Common myeloid progenitor, CD34-positive (primary cell): ENCODE measurements at regions not wholly inside any gene's neighbourhood (a gene's known extent, or its start where the extent isn't known, plus 50 kb on each side); places are given as distances from the start of the nearest gene placed in this dataset.

Source experiments
- CTCF ChIA-PET: fragments of 350-600 bp; sonication (Branson Sonifier 250); formaldehyde crosslinking; loops from one replicate; lab custom pipeline; 2021; ENCODE audit warnings: antibody characterized with exemption; lab: Charles Lee
- POLR2A ChIA-PET: fragments of 350-600 bp; sonication (Branson Sonifier 250); formaldehyde crosslinking; loops from one replicate; lab custom pipeline; 2021; ENCODE audit warnings: antibody characterized with exemption; lab: Charles Lee
- DNase-seq, 3 donors: peaks; one replicate each; pipeline versions ENCODE4 v3.0.0 to v3.0.0-alpha.2; 2013
- H3K27ac ChIP-seq, 2 experiments: 1 replicate in 1 of 2; 2 replicates in 1 of 2; pipeline ENCODE4 v1.7.0; 2013; ENCODE audit warnings: inconsistent platforms in 2 of 2, low read length in 2 of 2, mild to moderate bottlenecking in 2 of 2, low read depth in 1 of 2, moderate library complexity in 1 of 2; ENCODE audit not compliant: severe bottlenecking in 2 of 2, insufficient read depth in 1 of 2, poor library complexity in 1 of 2
- H3K27me3 ChIP-seq, 5 experiments: replicated peaks in 2 of 5; 1 replicate in 3 of 5; 2 replicates in 2 of 5; pipeline versions ENCODE4 v1.6.1 to v1.7.0; 2013; ENCODE audit warnings: low read length in 4 of 5, mild to moderate bottlenecking in 2 of 5, moderate library complexity in 2 of 5, inconsistent platforms in 1 of 5; ENCODE audit not compliant: insufficient read depth in 5 of 5, control insufficient read depth in 4 of 5
- H3K36me3 ChIP-seq, 4 experiments: 1 replicate in 2 of 4; 2 replicates in 2 of 4; pipeline versions ENCODE4 v1.6.1 to v1.7.0; 2013; ENCODE audit warnings: low read length in 3 of 4, control low read depth in 1 of 4, mild to moderate bottlenecking in 1 of 4; ENCODE audit not compliant: control insufficient read depth in 4 of 4, insufficient read depth in 4 of 4
- H3K4me1 ChIP-seq, 4 experiments: 1 replicate in 3 of 4; 2 replicates in 1 of 4; pipeline versions ENCODE4 v1.6.1 to v1.7.1; 2013; ENCODE audit warnings: low read length in 3 of 4, mild to moderate bottlenecking in 3 of 4, control low read depth in 1 of 4, inconsistent platforms in 1 of 4, moderate library complexity in 1 of 4; ENCODE audit not compliant: control insufficient read depth in 4 of 4, insufficient read depth in 4 of 4; ENCODE audit errors: control extremely low read depth in 1 of 4
- H3K4me3 ChIP-seq, 7 experiments: 1 replicate in 4 of 7; 2 replicates in 3 of 7; pipeline versions ENCODE4 v1.5.1 to v1.7.0; 2013; ENCODE audit warnings: mild to moderate bottlenecking in 7 of 7, low read length in 6 of 7, moderate library complexity in 6 of 7, inconsistent platforms in 2 of 7, low read depth in 2 of 7, control low read depth in 1 of 7; ENCODE audit not compliant: insufficient read depth in 4 of 7, control insufficient read depth in 1 of 7; ENCODE audit errors: extremely low read depth in 1 of 7
- H3K9me3 ChIP-seq, 5 experiments: 1 replicate in 4 of 5; 2 replicates in 1 of 5; pipeline versions ENCODE4 v1.6.1 to v1.7.1; 2013; ENCODE audit warnings: low read length in 4 of 5, mild to moderate bottlenecking in 2 of 5, inconsistent platforms in 1 of 5, low read depth in 1 of 5, moderate library complexity in 1 of 5; ENCODE audit not compliant: control insufficient read depth in 4 of 5, insufficient read depth in 2 of 5; ENCODE audit errors: control extremely low read depth in 1 of 5
- WGBS: methylation state at CpG from one replicate; pipeline ENCODE4 v1.1.5; 2013; ENCODE audit not compliant: insufficient coverage; 5-methylcytosine and 5-hydroxymethylcytosine counted together

GRCh38 chr2:22801970-22802369 lies 583.0 kb upstream of the KLHL29 start:
- CTCF ChIA-PET: no interaction called here
- DNase-seq: no peak
- POLR2A ChIA-PET: interaction anchor here (0.7 kb wide), 1 partner anchor 45 kb away, joined by 3 read pairs; no protein-coding TSS in a partner anchor
- Histone ChIP-seq H3K36me3 (no peaks in the 10 kb centered on the region), H3K27me3 (no peaks in the 10 kb centered on the region), H3K27ac (no peak overlapping the region), H3K4me1 (no peaks in the 10 kb centered on the region), H3K4me3 (no peak overlapping the region), H3K9me3 (peaks cover 0 to 4% (median 0%) of the 10 kb centered on the region in 5 experiments)
- WGBS: 98% methylated on average over 5 of the region's 5 CpGs

- H3K36me3 ChIP-seq: no peaks in the 10 kb centered on the region
Measured at GRCh38 chr2:22807872-22808271, 577.1 kb upstream of the KLHL29 start.

GRCh38 chr2:22810602-22811001 lies 574.4 kb upstream of the KLHL29 start:
- H3K27me3 ChIP-seq: no peaks in the 10 kb centered on the region
- no CpG with 5 or more reads among the region's 2 CpGs for WGBS
- no peak for DNase-seq
- ChIA-PET CTCF (no interaction called here), POLR2A (no interaction called here)
- no peaks in the 10 kb centered on the region for H3K36me3 ChIP-seq
- H3K9me3 ChIP-seq: peaks cover 0 to 4% (median 0%) of the 10 kb centered on the region in 5 experiments
- H3K4me3 ChIP-seq: no peak overlapping the region
- no peaks in the 10 kb centered on the region for H3K4me1 ChIP-seq
- H3K27ac ChIP-seq: no peak overlapping the region

More at GRCh38 chr2:22807872-22808271, 577.1 kb upstream of the KLHL29 start:
- POLR2A ChIA-PET: interaction anchor here (0.6 kb wide), 1 partner anchor 25 kb away, joined by 3 read pairs; no protein-coding TSS in a partner anchor
- H3K9me3 ChIP-seq: peaks cover 0 to 4% (median 0%) of the 10 kb centered on the region in 5 experiments
- no peak overlapping the region for H3K4me3 ChIP-seq
- no peaks in the 10 kb centered on the region for H3K27me3 ChIP-seq
- DNase-seq: no peak
- CTCF ChIA-PET: no interaction called here
- H3K27ac ChIP-seq: no peak overlapping the region
- no peaks in the 10 kb centered on the region for H3K4me1 ChIP-seq

- Histone ChIP-seq H3K9me3 (no peaks in the 10 kb centered on the region), H3K36me3 (no peaks in the 10 kb centered on the region), H3K4me3 (no peak overlapping the region), H3K27me3 (no peaks in the 10 kb centered on the region), H3K27ac (no peak overlapping the region), H3K4me1 (no peaks in the 10 kb centered on the region)
- CTCF ChIA-PET: interaction anchor here (0.7 kb wide), 1 partner anchor 117 kb away, joined by 3 read pairs; no protein-coding TSS in a partner anchor
- no peak for DNase-seq
- WGBS: no CpG with 5 or more reads among the region's 2 CpGs
- POLR2A ChIA-PET: no interaction called here
Measured at GRCh38 chr2:22812065-22812680, 572.8 kb upstream of the KLHL29 start.

GRCh38 chr2:22817197-22817596 lies 567.8 kb upstream of the KLHL29 start:
- WGBS: 79% methylated on average over 4 of the region's 4 CpGs
- no peaks in the 10 kb centered on the region for H3K9me3 ChIP-seq
- ChIA-PET POLR2A (no interaction called here), CTCF (no interaction called here)
- H3K4me3 ChIP-seq: no peak overlapping the region
- no peaks in the 10 kb centered on the region for H3K27me3 ChIP-seq
- no peak for DNase-seq
- H3K27ac ChIP-seq: no peak overlapping the region
- H3K36me3 ChIP-seq: no peaks in the 10 kb centered on the region
- no peaks in the 10 kb centered on the region for H3K4me1 ChIP-seq

- no CpG with 5 or more reads among the region's 2 CpGs for WGBS
- ChIA-PET POLR2A (no interaction called here), CTCF (no interaction called here)
- Histone ChIP-seq H3K4me3 (no peak overlapping the region), H3K4me1 (no peaks in the 10 kb centered on the region), H3K9me3 (no peaks in the 10 kb centered on the region), H3K27ac (no peak overlapping the region), H3K36me3 (no peaks in the 10 kb centered on the region), H3K27me3 (no peaks in the 10 kb centered on the region)
- DNase-seq: no peak
Measured at GRCh38 chr2:22821458-22821857, 563.5 kb upstream of the KLHL29 start.

- no peak for DNase-seq
- Histone ChIP-seq H3K4me1 (no peaks in the 10 kb centered on the region), H3K9me3 (no peaks in the 10 kb centered on the region), H3K36me3 (no peaks in the 10 kb centered on the region), H3K27ac (no peak overlapping the region), H3K4me3 (no peak overlapping the region), H3K27me3 (no peaks in the 10 kb centered on the region)
- ChIA-PET POLR2A (no interaction called here), CTCF (no interaction called here)
- WGBS: no CpG with 5 or more reads among the region's 1 CpG
Measured at GRCh38 chr2:22822835-22823234, 562.1 kb upstream of the KLHL29 start.
